H1 (cell line): ENCODE measurements at regions not wholly inside any gene's neighbourhood (a gene's known extent, or its start where the extent isn't known, plus 50 kb on each side); places are given as distances from the start of the nearest gene placed in this dataset.

ENCODE experiments used
- CTCF ChIA-PET: fragments of 300-600 bp; sonication (Branson Sonifier 250); formaldehyde crosslinking; loops from one replicate; lab custom pipeline; 2021; ENCODE audit not compliant: partially characterized antibody; lab: Charles Lee
- POLR2A ChIA-PET: fragments of 300-600 bp; sonication (Branson Sonifier 250); formaldehyde crosslinking; loops from one replicate; lab custom pipeline; 2021; ENCODE audit warnings: inconsistent platforms; ENCODE audit not compliant: partially characterized antibody; lab: Charles Lee
- DNase-seq, 2 experiments: peaks; one replicate each; pipeline versions ENCODE4 v3.0.0 to v3.0.0-alpha.2; 2010 to 2022; ENCODE audit warnings: low spot score in 2 of 2, low read depth in 1 of 2, mixed read lengths in 1 of 2
- FAIRE-seq: peaks from 2 replicates; lab custom pipeline; 2011; peaks lifted over from hg19 to GRCh38; lab: Jason Lieb, UNC
- H2AFZ ChIP-seq: 2 replicates; pipeline ENCODE4 v1.8.1; 2012; ENCODE audit warnings: low read length, inconsistent platforms
- H2AK5ac ChIP-seq: 2 replicates; pipeline ENCODE4 v1.6.1; 2013; ENCODE audit warnings: low read depth, low read length
- H2BK120ac ChIP-seq: replicated peaks from 2 replicates; pipeline ENCODE3; 2013; ENCODE audit warnings: low read depth, low read length, inconsistent platforms
- H2BK12ac ChIP-seq: 2 replicates; pipeline ENCODE4 v1.6.1; 2013; ENCODE audit warnings: low read depth, low read length
- H2BK15ac ChIP-seq: 2 replicates; pipeline ENCODE4 v1.6.1; 2013; ENCODE audit warnings: low read length
- H2BK20ac ChIP-seq: 2 replicates; pipeline ENCODE4 v1.6.1; 2013; ENCODE audit warnings: low read length
- H2BK5ac ChIP-seq: 2 replicates; pipeline ENCODE4 v1.6.1; 2013; ENCODE audit warnings: low read depth, low read length
- H3K14ac ChIP-seq: 2 replicates; pipeline ENCODE4 v1.6.1; 2013; ENCODE audit warnings: inconsistent platforms; ENCODE audit not compliant: insufficient read length
- H3K18ac ChIP-seq: 2 replicates; pipeline ENCODE4 v1.6.1; 2013; ENCODE audit warnings: low read length; ENCODE audit errors: extremely low read depth
- H3K23ac ChIP-seq: 2 replicates; pipeline ENCODE4 v1.6.1; 2013; ENCODE audit warnings: inconsistent platforms; ENCODE audit not compliant: insufficient read length
- H3K23me2 ChIP-seq: 2 replicates; pipeline ENCODE4 v1.6.1; 2013; ENCODE audit warnings: low read depth, low read length
- H3K27ac ChIP-seq: 2 replicates; pipeline ENCODE4 v1.6.1; 2011; ENCODE audit warnings: low read depth, low read length, inconsistent platforms
- H3K27me3 ChIP-seq, 4 experiments: replicated peaks in 1 of 4; 1 replicate in 1 of 4; 2 replicates in 3 of 4; pipeline versions ENCODE4 v1.6.1 to v1.8.1; 2011 to 2013; ENCODE audit warnings: low read length in 3 of 4, mild to moderate bottlenecking in 3 of 4, inconsistent platforms in 2 of 4, mixed read lengths in 2 of 4, moderate library complexity in 1 of 4; ENCODE audit not compliant: control insufficient read depth in 3 of 4, insufficient read depth in 3 of 4; ENCODE audit errors: extremely low read depth in 1 of 4
- H3K36me3 ChIP-seq, 4 experiments: 2 replicates each; pipeline versions ENCODE4 v1.6.1 to v1.8.1; 2011 to 2013; ENCODE audit warnings: mild to moderate bottlenecking in 4 of 4, low read length in 3 of 4, moderate library complexity in 2 of 4, control low read depth in 1 of 4, inconsistent platforms in 1 of 4; ENCODE audit not compliant: insufficient read depth in 4 of 4, control insufficient read depth in 2 of 4
- H3K4ac ChIP-seq: replicated peaks from 2 replicates; pipeline ENCODE3; 2013; ENCODE audit warnings: low read length, low read depth, mixed read lengths, inconsistent platforms; ENCODE audit not compliant: insufficient read length
- H3K4me1 ChIP-seq, 4 experiments: replicated peaks in 1 of 4; 1 replicate in 1 of 4; 2 replicates in 3 of 4; pipeline versions ENCODE4 v1.6.1 to v1.8.1; 2011 to 2013; ENCODE audit warnings: low read length in 3 of 4, inconsistent platforms in 2 of 4, mixed read lengths in 1 of 4; ENCODE audit not compliant: insufficient read depth in 4 of 4, control insufficient read depth in 3 of 4
- H3K4me2 ChIP-seq, 2 experiments: 2 replicates each; pipeline versions ENCODE4 v1.6.1 to v1.8.1; 2011 to 2013; ENCODE audit warnings: low read depth in 2 of 2, low read length in 2 of 2, control low read depth in 1 of 2, inconsistent platforms in 1 of 2, mild to moderate bottlenecking in 1 of 2; ENCODE audit not compliant: insufficient read depth in 1 of 2
- H3K4me3 ChIP-seq, 4 experiments: fragments of 200-600, 300-600 bp in 1 of 4; sonication (generic), shearing (Covaris generic), sonication (Bioruptor Twin) in 1 of 4; 2 replicates each; pipeline versions ENCODE4 v1.5.1 to v1.8.1; 2011 to 2016; ENCODE audit warnings: low read length in 4 of 4, low read depth in 3 of 4, control low read depth in 2 of 4, inconsistent platforms in 2 of 4, mild to moderate bottlenecking in 2 of 4, mixed read lengths in 1 of 4, moderate library complexity in 1 of 4; ENCODE audit not compliant: insufficient read depth in 2 of 4; ENCODE audit errors: extremely low read depth in 1 of 4
- H3K56ac ChIP-seq: replicated peaks from 2 replicates; pipeline ENCODE3; 2013; ENCODE audit warnings: low read depth, mild to moderate bottlenecking, mixed read lengths, low read length, inconsistent platforms; ENCODE audit not compliant: insufficient read length
- H3K79me1 ChIP-seq: 2 replicates; pipeline ENCODE4 v1.6.1; 2013; ENCODE audit warnings: low read depth, low read length, control low read depth
- H3K79me2 ChIP-seq, 2 experiments: 2 replicates each; pipeline versions ENCODE4 v1.6.1 to v1.8.1; 2012 to 2013; ENCODE audit warnings: low read length in 2 of 2, mild to moderate bottlenecking in 2 of 2, inconsistent platforms in 1 of 2; ENCODE audit not compliant: insufficient read depth in 2 of 2, control insufficient read depth in 1 of 2
- H3K9ac ChIP-seq, 4 experiments: replicated peaks in 1 of 4; 1 replicate in 1 of 4; 2 replicates in 3 of 4; pipeline versions ENCODE4 v1.6.1 to v1.8.1; 2011 to 2013; ENCODE audit warnings: low read depth in 3 of 4, low read length in 3 of 4, control low read depth in 2 of 4, mild to moderate bottlenecking in 2 of 4, moderate library complexity in 2 of 4, inconsistent platforms in 1 of 4; ENCODE audit errors: extremely low read depth in 1 of 4
- H3K9me3 ChIP-seq, 2 experiments: 2 replicates each; pipeline versions ENCODE4 v1.6.1 to v1.8.1; 2012 to 2013; ENCODE audit warnings: mild to moderate bottlenecking in 2 of 2, moderate library complexity in 2 of 2, control low read depth in 1 of 2, inconsistent platforms in 1 of 2, low read depth in 1 of 2, low read length in 1 of 2, mixed read lengths in 1 of 2; ENCODE audit not compliant: insufficient read depth in 2 of 2
- H4K20me1 ChIP-seq, 2 experiments: replicated peaks in 1 of 2; 2 replicates each; pipeline versions ENCODE3 to v1.8.1; 2011 to 2013; ENCODE audit warnings: inconsistent platforms in 2 of 2, low read length in 2 of 2, mild to moderate bottlenecking in 1 of 2; ENCODE audit not compliant: insufficient read depth in 2 of 2, control insufficient read depth in 1 of 2
- H4K5ac ChIP-seq: 2 replicates; pipeline ENCODE4 v1.6.1; 2013; ENCODE audit warnings: low read length, low read depth, mixed read lengths, inconsistent platforms; ENCODE audit not compliant: insufficient read length
- H4K8ac ChIP-seq: 2 replicates; pipeline ENCODE4 v1.8.0; 2013; ENCODE audit warnings: mild to moderate bottlenecking, moderate library complexity, low read length, inconsistent platforms; ENCODE audit not compliant: insufficient read depth; ENCODE audit errors: extremely low read depth
- H4K91ac ChIP-seq: replicated peaks from 2 replicates; pipeline ENCODE3; 2013; ENCODE audit warnings: low read length, mixed read lengths, inconsistent platforms; ENCODE audit not compliant: insufficient read length
- SP4 ChIP-seq: IDR thresholded peaks from 2 replicates; pipeline ENCODE4 v1.6.1; 2012; ENCODE audit warnings: low read length, inconsistent platforms
- WGBS, 2 experiments: shearing (Covaris generic) in 1 of 2; methylation state at CpG; one replicate each; pipeline versions ENCODE4 v1.1.6 to v1.1.7; 2013 to 2015; ENCODE audit warnings: low lambda C conversion rate in 2 of 2, mixed read lengths in 2 of 2, inconsistent platforms in 1 of 2, low coverage in 1 of 2, missing lambda C conversion rate in 1 of 2; ENCODE audit not compliant: insufficient replicate concordance in 2 of 2, insufficient coverage in 1 of 2, insufficient read length in 1 of 2; ENCODE audit errors: extremely low coverage in 1 of 2, missing lambda C conversion rate in 1 of 2; 5-methylcytosine and 5-hydroxymethylcytosine counted together
- TF ChIP-seq, protein P1 (sequence below), 3 experiments: IDR thresholded peaks; 1 replicate in 2 of 3; 2 replicates in 1 of 3; pipeline versions ENCODE4 v1.5.1 to v1.6.1; 2011; ENCODE audit warnings: low read length in 3 of 3, mild to moderate bottlenecking in 3 of 3, inconsistent platforms in 2 of 3, low read depth in 1 of 3, moderate library complexity in 1 of 3; ENCODE audit not compliant: insufficient read depth in 1 of 3; ENCODE audit errors: control extremely low read depth in 1 of 3

DNA sequence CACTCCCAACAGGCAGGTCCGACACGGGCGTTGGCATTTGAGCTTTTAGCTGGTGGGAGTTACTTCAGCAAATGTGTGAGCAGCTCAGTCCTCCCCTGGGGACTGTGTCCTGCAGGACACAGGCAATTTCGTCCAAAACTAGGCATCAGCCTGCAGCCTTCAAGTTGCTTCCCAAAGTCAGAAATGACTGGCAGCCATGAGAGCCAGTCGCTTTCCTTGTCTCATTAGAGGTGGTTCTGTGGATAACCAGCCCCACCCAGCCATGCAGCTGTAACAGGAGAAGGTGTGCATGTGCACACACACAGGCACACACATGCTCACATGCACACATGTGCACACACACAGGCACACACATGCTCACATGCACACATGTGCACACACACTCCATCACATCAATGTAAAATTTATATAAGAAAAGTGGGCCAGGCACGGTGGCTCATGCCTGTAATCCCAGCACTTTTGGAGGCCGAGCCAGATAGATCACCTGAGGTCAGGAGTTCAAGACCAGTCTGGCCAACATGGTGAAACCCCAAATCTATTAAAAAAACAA, 138.8 kb upstream of the TCERG1L start:
- no peak overlapping the region for H3K9ac ChIP-seq
- H2BK20ac ChIP-seq: no peak overlapping the region
- no peak overlapping the region for H2BK12ac ChIP-seq
- FAIRE-seq (no peak), DNase-seq (peak in 1 of 2 experiments; percentile 33)
- peaks cover 4% of the 10 kb centered on the region; the same call in 1 of the 2 replicates for H3K23me2 ChIP-seq
- H4K91ac ChIP-seq: no peak overlapping the region
- H3K56ac ChIP-seq: no peak overlapping the region
- no peak overlapping the region for H3K14ac ChIP-seq
- no peak for TF ChIP-seq SP4
- TF ChIP-seq, protein P1, sequence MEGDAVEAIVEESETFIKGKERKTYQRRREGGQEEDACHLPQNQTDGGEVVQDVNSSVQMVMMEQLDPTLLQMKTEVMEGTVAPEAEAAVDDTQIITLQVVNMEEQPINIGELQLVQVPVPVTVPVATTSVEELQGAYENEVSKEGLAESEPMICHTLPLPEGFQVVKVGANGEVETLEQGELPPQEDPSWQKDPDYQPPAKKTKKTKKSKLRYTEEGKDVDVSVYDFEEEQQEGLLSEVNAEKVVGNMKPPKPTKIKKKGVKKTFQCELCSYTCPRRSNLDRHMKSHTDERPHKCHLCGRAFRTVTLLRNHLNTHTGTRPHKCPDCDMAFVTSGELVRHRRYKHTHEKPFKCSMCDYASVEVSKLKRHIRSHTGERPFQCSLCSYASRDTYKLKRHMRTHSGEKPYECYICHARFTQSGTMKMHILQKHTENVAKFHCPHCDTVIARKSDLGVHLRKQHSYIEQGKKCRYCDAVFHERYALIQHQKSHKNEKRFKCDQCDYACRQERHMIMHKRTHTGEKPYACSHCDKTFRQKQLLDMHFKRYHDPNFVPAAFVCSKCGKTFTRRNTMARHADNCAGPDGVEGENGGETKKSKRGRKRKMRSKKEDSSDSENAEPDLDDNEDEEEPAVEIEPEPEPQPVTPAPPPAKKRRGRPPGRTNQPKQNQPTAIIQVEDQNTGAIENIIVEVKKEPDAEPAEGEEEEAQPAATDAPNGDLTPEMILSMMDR (IDR thresholded peaks at IDR 0.05; ENCODE audit: control extremely low read depth in 1 of 3, insufficient read depth in 1 of 3, low read depth in 1 of 3, low read length in 3 of 3): no peak
- H2BK5ac ChIP-seq: no peak overlapping the region
- H3K23ac ChIP-seq: no peak overlapping the region
- no peak overlapping the region for H3K27ac ChIP-seq
- H2BK15ac ChIP-seq: no peak overlapping the region
- H3K79me2 ChIP-seq: no peaks in the 10 kb centered on the region
- H3K9me3 ChIP-seq: no peaks in the 10 kb centered on the region
- H4K8ac ChIP-seq: no peak overlapping the region; the same call in 1 of the 2 replicates
- H2AFZ ChIP-seq: no peak overlapping the region
- no peak overlapping the region for H3K4me2 ChIP-seq
- ChIA-PET POLR2A (no interaction called here), CTCF (interaction anchor here (1.0 to 1.1 kb wide), 2 partner anchors 10 to 18 kb away, joined by 3 read pairs; no protein-coding TSS in a partner anchor)
- no peaks in the 10 kb centered on the region for H4K20me1 ChIP-seq
- no peak overlapping the region for H4K5ac ChIP-seq
- no peak overlapping the region for H3K18ac ChIP-seq
- H3K4ac ChIP-seq: no peak overlapping the region
- 75% methylated on average over 7 of the region's 7 CpGs; no CpG with 5 or more reads in 1 of the 2 experiments for WGBS, 2 experiments
- no peaks in the 10 kb centered on the region for H3K36me3 ChIP-seq
- no peak overlapping the region for H3K4me3 ChIP-seq
- no peak overlapping the region for H2AK5ac ChIP-seq
- H2BK120ac ChIP-seq: no peak overlapping the region
- no peaks in the 10 kb centered on the region for H3K79me1 ChIP-seq
- H3K4me1 ChIP-seq: peaks cover 0 to 17% (median 12%) of the 10 kb centered on the region in 4 experiments; a peak in 6 of 7 replicates
- peaks cover 0 to 7% (median 0%) of the 10 kb centered on the region in 4 experiments; a peak in 2 of 7 replicates for H3K27me3 ChIP-seq
